Fibroblast of lung (primary cell): ENCODE measurements at regions not wholly inside any gene's neighbourhood (a gene's known extent, or its start where the extent isn't known, plus 50 kb on each side); places are given as distances from the start of the nearest gene placed in this dataset.

ENCODE experiments used
- DNase-seq, 2 donors: peaks; one replicate each; pipeline versions ENCODE4 v3.0.0 to v3.0.0-alpha.2; 2010; ENCODE audit warnings: low read depth in 2 of 2
- H2AFZ ChIP-seq: 2 replicates; pipeline ENCODE4 v1.5.1; 2012; ENCODE audit warnings: low read length, control low read depth, inconsistent platforms
- H3K27ac ChIP-seq: 2 replicates; pipeline ENCODE4 v1.5.1; 2011; ENCODE audit warnings: low read length, control low read depth; ENCODE audit not compliant: insufficient read depth
- H3K27me3 ChIP-seq: 2 replicates; pipeline ENCODE4 v1.5.1; 2011; ENCODE audit warnings: mild to moderate bottlenecking, low read length; ENCODE audit not compliant: control insufficient read depth, insufficient read depth
- H3K36me3 ChIP-seq: 2 replicates; pipeline ENCODE4 v1.5.1; 2011; ENCODE audit warnings: low read length; ENCODE audit not compliant: control insufficient read depth, insufficient read depth
- H3K4me1 ChIP-seq: 2 replicates; pipeline ENCODE4 v1.5.1; 2011; ENCODE audit warnings: low read length; ENCODE audit not compliant: control insufficient read depth, insufficient read depth; ENCODE audit errors: extremely low read depth
- H3K4me2 ChIP-seq: 2 replicates; pipeline ENCODE4 v1.5.1; 2011; ENCODE audit warnings: low read length, control low read depth; ENCODE audit not compliant: insufficient read depth; ENCODE audit errors: extremely low read depth
- H3K4me3 ChIP-seq, 4 experiments: fragments of 200-600 bp in 1 of 4; sonication (generic) in 1 of 4; replicated peaks in 1 of 4; 2 replicates each; pipeline ENCODE4 v1.5.1; 2011 to 2016; ENCODE audit warnings: low read length in 4 of 4, low read depth in 3 of 4, mild to moderate bottlenecking in 3 of 4, control low read depth in 2 of 4, inconsistent platforms in 1 of 4, mixed read lengths in 1 of 4; ENCODE audit not compliant: insufficient read depth in 1 of 4; ENCODE audit errors: control extremely low read depth in 1 of 4
- H3K79me2 ChIP-seq: 2 replicates; pipeline ENCODE4 v1.5.1; 2012; ENCODE audit warnings: mild to moderate bottlenecking, low read length, inconsistent platforms; ENCODE audit not compliant: control insufficient read depth, insufficient read depth
- H3K9ac ChIP-seq: 2 replicates; pipeline ENCODE4 v1.5.1; 2011; ENCODE audit warnings: mild to moderate bottlenecking, low read length, control low read depth; ENCODE audit not compliant: insufficient read depth
- H3K9me3 ChIP-seq: 2 replicates; pipeline ENCODE4 v1.5.1; 2012; ENCODE audit warnings: low read depth, low read length; ENCODE audit not compliant: control insufficient read depth, insufficient read depth
- H4K20me1 ChIP-seq: 2 replicates; pipeline ENCODE4 v1.5.1; 2011; ENCODE audit warnings: low read length; ENCODE audit not compliant: control insufficient read depth, insufficient read depth; ENCODE audit errors: extremely low read depth
- EZH2 ChIP-seq: IDR thresholded peaks from 2 replicates; pipeline ENCODE4 v1.5.1; 2012; ENCODE audit warnings: low read length, control low read depth, mild to moderate bottlenecking; ENCODE audit errors: missing control alignments
- TF ChIP-seq, protein P1 (sequence below), 2 donors: IDR thresholded peaks in 1 of 2; conservative IDR thresholded peaks in 1 of 2; 1 replicate in 1 of 2; 2 replicates in 1 of 2; pipeline ENCODE4 v1.5.1; 2011 to 2012; ENCODE audit warnings: low read length in 2 of 2, control low read depth in 1 of 2, inconsistent platforms in 1 of 2, low read depth in 1 of 2, mild to moderate bottlenecking in 1 of 2

DNA sequence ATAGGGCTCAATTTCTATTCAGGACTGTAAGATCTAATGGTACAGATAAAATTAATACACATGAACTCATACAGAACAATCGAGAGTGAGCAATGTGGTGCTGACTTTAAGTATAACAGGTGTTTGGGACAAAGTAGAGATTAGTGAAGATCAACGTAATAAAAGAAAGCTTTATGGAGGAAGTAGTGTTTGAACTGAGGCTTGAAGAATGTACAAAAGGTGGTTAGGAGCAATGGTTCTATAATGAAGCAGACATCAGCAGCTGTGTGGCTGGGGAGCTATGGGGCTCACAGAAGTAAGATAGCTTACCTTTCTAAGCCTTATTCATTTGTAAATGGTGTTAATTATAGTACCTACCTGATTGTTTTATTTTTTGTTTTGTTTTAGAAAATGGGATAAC, 275.4 kb upstream of the RGMB start:
- no peak overlapping the region for H3K4me3 ChIP-seq
- no peak overlapping the region for H3K4me2 ChIP-seq
- H3K79me2 ChIP-seq = no peaks in the 10 kb centered on the region
- H4K20me1 ChIP-seq = no peaks in the 10 kb centered on the region
- no peak overlapping the region for H3K9ac ChIP-seq
- H3K36me3 ChIP-seq = no peaks in the 10 kb centered on the region
- DNase-seq = no peak
- no peak overlapping the region for H3K27ac ChIP-seq
- no peak overlapping the region for H2AFZ ChIP-seq
- no peaks in the 10 kb centered on the region for H3K4me1 ChIP-seq
- no peak for TF ChIP-seq EZH2
- TF ChIP-seq, protein P1, sequence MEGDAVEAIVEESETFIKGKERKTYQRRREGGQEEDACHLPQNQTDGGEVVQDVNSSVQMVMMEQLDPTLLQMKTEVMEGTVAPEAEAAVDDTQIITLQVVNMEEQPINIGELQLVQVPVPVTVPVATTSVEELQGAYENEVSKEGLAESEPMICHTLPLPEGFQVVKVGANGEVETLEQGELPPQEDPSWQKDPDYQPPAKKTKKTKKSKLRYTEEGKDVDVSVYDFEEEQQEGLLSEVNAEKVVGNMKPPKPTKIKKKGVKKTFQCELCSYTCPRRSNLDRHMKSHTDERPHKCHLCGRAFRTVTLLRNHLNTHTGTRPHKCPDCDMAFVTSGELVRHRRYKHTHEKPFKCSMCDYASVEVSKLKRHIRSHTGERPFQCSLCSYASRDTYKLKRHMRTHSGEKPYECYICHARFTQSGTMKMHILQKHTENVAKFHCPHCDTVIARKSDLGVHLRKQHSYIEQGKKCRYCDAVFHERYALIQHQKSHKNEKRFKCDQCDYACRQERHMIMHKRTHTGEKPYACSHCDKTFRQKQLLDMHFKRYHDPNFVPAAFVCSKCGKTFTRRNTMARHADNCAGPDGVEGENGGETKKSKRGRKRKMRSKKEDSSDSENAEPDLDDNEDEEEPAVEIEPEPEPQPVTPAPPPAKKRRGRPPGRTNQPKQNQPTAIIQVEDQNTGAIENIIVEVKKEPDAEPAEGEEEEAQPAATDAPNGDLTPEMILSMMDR (conservative IDR thresholded peaks at IDR 0.05 in 1 of 2, IDR thresholded peaks at IDR 0.05 in 1 of 2; ENCODE audit: low read depth in 1 of 2, low read length in 2 of 2) = no peak
- no peaks in the 10 kb centered on the region for H3K27me3 ChIP-seq
- H3K9me3 ChIP-seq = no peaks in the 10 kb centered on the region

DNA sequence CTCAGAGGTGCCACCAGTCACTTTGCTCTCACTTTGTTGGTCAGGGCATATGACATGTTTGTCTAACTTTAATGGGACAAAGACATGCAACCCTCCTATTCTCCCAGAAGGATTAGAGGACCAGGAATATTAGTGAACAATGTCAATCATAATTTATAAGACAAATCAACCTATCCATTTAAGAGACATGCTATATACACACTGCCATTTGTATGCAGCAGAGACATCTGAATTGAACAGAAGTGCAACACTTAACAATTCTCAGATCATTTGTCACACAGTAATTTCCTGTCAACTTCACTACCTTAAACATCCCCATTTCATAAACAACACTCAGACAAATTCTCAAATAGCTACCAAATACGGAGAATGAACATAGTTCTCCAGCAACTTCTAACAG, 273.6 kb upstream of the RGMB start:
- H3K36me3 ChIP-seq = no peaks in the 10 kb centered on the region
- no peaks in the 10 kb centered on the region for H3K79me2 ChIP-seq
- no peaks in the 10 kb centered on the region for H3K27me3 ChIP-seq
- TF ChIP-seq, protein P1 (conservative IDR thresholded peaks at IDR 0.05 in 1 of 2, IDR thresholded peaks at IDR 0.05 in 1 of 2; ENCODE audit: low read depth in 1 of 2, low read length in 2 of 2) = no peak
- TF ChIP-seq EZH2 = no peak
- H2AFZ ChIP-seq = no peak overlapping the region
- no peak overlapping the region for H3K27ac ChIP-seq
- H3K4me1 ChIP-seq = no peaks in the 10 kb centered on the region
- DNase-seq = no peak
- no peak overlapping the region for H3K9ac ChIP-seq
- no peak overlapping the region for H3K4me3 ChIP-seq
- no peak overlapping the region for H3K4me2 ChIP-seq
- H3K9me3 ChIP-seq = no peaks in the 10 kb centered on the region
- H4K20me1 ChIP-seq = no peaks in the 10 kb centered on the region

DNA sequence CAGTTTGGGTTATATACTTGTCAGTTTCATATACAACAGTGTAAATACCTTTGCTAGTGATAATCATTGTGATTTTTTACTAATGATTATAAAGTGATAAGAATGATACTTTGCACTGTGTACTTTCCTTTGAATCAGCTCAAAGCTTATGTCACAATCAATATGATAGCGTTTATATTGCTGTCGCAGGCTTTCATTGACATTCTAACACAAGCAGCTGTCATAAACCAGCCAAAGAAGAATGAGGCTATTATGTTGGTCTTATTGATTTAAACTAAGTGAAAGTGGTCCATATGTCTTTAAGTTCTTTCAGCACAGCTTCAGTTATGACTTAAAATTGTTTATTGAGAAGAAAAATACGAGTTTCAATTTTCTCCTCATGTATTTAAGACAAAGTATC, 272.7 kb upstream of the RGMB start:
- no peak overlapping the region for H3K4me3 ChIP-seq
- H3K4me1 ChIP-seq = no peaks in the 10 kb centered on the region
- DNase-seq = no peak
- H3K36me3 ChIP-seq = no peaks in the 10 kb centered on the region
- TF ChIP-seq EZH2 = no peak
- TF ChIP-seq, protein P1 (conservative IDR thresholded peaks at IDR 0.05 in 1 of 2, IDR thresholded peaks at IDR 0.05 in 1 of 2; ENCODE audit: low read depth in 1 of 2, low read length in 2 of 2) = no peak
- H3K9me3 ChIP-seq = no peaks in the 10 kb centered on the region
- H4K20me1 ChIP-seq = no peaks in the 10 kb centered on the region
- H3K27ac ChIP-seq = no peak overlapping the region
- no peaks in the 10 kb centered on the region for H3K79me2 ChIP-seq
- H2AFZ ChIP-seq = no peak overlapping the region
- H3K9ac ChIP-seq = no peak overlapping the region
- no peaks in the 10 kb centered on the region for H3K27me3 ChIP-seq
- no peak overlapping the region for H3K4me2 ChIP-seq
